ENCODE measurements at regions not wholly inside any gene's neighbourhood (a gene's known extent, or its start where the extent isn't known, plus 50 kb on each side); places are given as distances from the start of the nearest gene placed in this dataset.

DNA sequence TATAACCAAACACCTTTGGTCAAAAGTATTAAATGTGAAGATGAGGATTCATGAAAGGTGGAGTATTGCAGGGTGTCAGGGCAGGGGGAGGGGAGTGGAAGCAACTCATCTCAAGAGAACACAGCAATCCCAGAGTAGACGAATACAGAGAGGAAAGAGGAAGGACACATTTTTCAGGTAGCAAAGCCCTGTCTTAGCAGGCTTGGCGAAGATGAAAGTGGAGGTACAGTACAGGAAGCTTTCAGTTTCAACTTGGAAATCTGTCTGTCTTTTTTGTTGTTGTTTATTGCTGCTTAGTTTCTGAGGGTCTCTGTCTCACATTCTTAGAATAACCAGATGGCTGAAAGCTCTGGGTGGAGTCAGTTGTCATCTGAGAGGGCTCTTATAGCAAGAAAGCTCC is 80.8 kb upstream of the GPR149 start:
- peak overlapping the region; percentile 35; the same call in 1 of the 2 replicates for H3K4me3 ChIP-seq (ENCODE audit: low read depth, low read length)
- DNase-seq (ENCODE audit: low read depth), result peak; percentile 21
- TF ChIP-seq CTCF (IDR thresholded peaks at IDR 0.05; ENCODE audit: insufficient read depth, low read depth, low read length, missing control alignments), result no peak

- H3K4me3 ChIP-seq (ENCODE audit: low read depth, low read length), result no peak overlapping the region
- TF ChIP-seq CTCF (IDR thresholded peaks at IDR 0.05; ENCODE audit: insufficient read depth, low read depth, low read length, missing control alignments), result no peak
- DNase-seq (ENCODE audit: low read depth), result no peak
Observed at GRCh38 chr3:154507727-154508126, 77.7 kb upstream of the GPR149 start.

DNA sequence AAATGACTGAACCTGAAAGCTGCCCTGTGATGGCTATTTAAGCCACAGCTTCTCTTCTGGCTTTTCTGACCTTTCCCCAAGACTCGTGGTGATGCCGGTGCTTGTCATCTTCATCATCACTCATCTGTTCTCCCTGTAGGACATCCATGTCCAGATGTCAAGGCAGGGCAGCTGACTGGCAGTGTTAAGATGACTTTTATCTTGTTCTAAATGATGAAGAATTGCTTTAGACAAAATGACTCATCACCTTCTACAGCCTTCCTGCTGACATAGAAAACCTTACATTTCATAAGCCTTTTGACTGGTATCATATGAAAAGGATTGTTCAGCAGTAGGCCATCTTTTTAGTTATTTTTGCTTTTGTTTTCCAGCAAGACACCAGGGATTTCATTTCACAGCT is 67.0 kb upstream of the GPR149 start:
- H3K4me3 ChIP-seq (ENCODE audit: low read depth, low read length), result no peak overlapping the region
- TF ChIP-seq CTCF (IDR thresholded peaks at IDR 0.05; ENCODE audit: insufficient read depth, low read depth, low read length, missing control alignments), result no peak
- no peak for DNase-seq (ENCODE audit: low read depth)

- no peak for DNase-seq (ENCODE audit: low read depth)
- no peak for TF ChIP-seq CTCF (IDR thresholded peaks at IDR 0.05; ENCODE audit: insufficient read depth, low read depth, low read length, missing control alignments)
Observed at GRCh38 chr3:154496540-154496939, 66.5 kb upstream of the GPR149 start.

GRCh38 chr3:154486949-154487348 is 57.0 kb upstream of the GPR149 start:
- no peak for DNase-seq (ENCODE audit: low read depth)
- TF ChIP-seq CTCF (IDR thresholded peaks at IDR 0.05; ENCODE audit: insufficient read depth, low read depth, low read length, missing control alignments), result no peak
- H3K4me3 ChIP-seq (ENCODE audit: low read depth, low read length), result no peak overlapping the region

More at GRCh38 chr3:154496540-154496939, 66.5 kb upstream of the GPR149 start:
- H3K4me3 ChIP-seq (ENCODE audit: low read depth, low read length), result no peak overlapping the region

GRCh38 chr3:154482507-154482906 is 52.5 kb upstream of the GPR149 start:
- no peak for TF ChIP-seq CTCF (IDR thresholded peaks at IDR 0.05; ENCODE audit: insufficient read depth, low read depth, low read length, missing control alignments)
- no peak overlapping the region for H3K4me3 ChIP-seq (ENCODE audit: low read depth, low read length)
- DNase-seq (ENCODE audit: low read depth), result no peak

DNA sequence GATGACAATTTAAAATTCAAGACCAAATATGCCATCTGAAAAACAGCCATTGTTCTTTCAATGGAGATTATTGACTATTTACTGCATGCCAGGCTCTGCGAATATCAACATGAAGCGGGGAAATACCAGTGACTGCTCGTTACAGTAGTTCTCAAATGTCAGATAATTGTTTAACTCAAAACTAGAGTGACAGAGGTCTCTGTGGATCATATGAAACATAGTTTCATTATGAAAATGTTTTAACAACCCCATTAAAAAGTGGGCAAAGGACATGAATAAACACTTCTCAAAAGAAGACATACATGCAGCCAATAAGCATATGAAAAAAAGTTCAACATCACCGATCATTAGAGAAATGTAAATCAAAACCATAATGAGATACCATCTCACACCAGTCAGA is 50.0 kb upstream of the GPR149 start:
- no peak for TF ChIP-seq CTCF (IDR thresholded peaks at IDR 0.05; ENCODE audit: insufficient read depth, low read depth, low read length, missing control alignments)
- H3K4me3 ChIP-seq (ENCODE audit: low read depth, low read length), result no peak overlapping the region
- no peak for DNase-seq (ENCODE audit: low read depth)
